ENCODE measurements at regions not wholly inside any gene's neighbourhood (a gene's known extent, or its start where the extent isn't known, plus 50 kb on each side); places are given as distances from the start of the nearest gene placed in this dataset.
"Not testable (repeated sequence)": the region's sequence is repeated elsewhere in the genome, so short reads cannot be mapped to it uniquely, and the experiment has no call there.

DNA sequence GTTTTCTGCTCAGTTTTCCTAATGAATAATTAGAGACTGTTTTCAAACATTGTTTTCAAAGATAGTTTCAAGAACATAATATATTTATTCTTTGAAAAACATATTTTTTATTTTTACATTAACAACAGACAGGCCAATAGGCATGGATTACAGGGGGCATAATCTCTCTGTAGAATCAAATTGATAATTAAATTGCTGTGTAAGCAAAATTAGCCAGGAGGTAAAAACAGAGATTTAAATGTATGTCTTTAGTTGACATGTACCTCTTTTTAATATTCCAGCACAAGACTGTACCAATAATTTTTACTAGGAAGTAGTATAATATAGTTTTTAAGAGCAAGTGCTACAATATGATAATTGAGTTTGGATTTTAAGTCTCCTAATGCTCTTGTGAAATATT, 1444.5 kb downstream of the BRINP3 start:
- no peak for DNase-seq (ENCODE audit: low spot score)

GRCh38 chr1:189036628-189037027, 1441.0 kb downstream of the BRINP3 start:
- DNase-seq (ENCODE audit: low spot score): no peak

DNA sequence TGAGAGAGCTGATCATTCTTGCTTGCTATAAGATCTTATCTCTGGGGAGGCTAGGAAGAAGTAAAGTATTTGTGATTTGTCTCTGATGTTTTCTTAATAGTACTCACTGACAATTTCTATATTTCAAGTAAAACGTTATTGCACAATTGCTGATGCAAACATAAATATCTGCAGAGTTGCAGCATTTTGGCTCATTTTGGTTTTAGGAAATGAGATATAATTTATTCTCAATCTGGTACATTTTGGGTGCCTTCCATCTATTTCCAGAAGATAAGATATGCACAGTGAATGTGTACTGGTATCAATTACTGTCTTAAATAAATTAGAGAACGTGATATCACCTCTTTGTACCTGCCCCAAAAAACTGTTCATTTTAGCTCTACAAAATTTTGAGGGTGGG, 1431.5 kb downstream of the BRINP3 start:
- DNase-seq (ENCODE audit: low spot score): no peak

DNA sequence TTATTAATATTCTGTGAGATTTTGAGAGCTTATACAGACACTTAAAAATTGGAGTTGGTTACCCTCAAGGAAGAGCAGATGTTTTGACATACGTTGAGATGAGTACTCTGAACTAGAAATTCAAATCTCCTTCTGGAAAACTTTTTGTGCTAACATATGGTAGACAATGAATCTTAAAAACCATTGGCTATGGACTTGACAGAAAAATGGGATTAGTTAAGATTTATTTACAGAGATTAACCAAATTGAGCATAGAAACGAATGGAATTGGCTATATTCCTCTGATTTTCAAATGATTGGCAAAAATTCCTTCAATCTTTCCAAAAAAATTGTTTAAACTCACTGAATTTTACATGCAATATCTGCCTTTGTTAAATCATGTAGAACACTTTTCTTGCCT, 1392.9 kb downstream of the BRINP3 start:
- no peak for DNase-seq (ENCODE audit: low spot score)

DNA sequence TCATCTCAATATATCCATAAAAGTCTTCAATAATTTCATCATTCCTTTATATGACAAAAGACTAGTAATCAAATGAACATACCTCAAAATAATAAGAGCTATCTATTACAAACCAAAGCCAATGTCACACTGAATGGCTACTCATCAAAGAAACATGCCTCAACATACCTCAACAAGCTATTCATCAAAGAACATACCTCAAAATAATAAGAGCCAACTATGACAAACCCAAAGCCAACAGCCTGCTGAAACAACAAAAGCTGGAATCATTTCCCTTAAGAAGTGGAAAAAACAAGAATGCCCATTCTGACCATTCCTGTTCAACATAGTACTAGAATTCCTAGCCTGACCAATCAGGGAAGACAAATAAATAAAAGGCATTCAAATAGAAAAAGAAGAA, 1373.7 kb downstream of the BRINP3 start:
- no peak for DNase-seq (ENCODE audit: low spot score)

GRCh38 chr1:189117072-189117770, 1360.4 kb downstream of the BRINP3 start:
- no peak for DNase-seq (ENCODE audit: low spot score)

- no peak for DNase-seq (ENCODE audit: low spot score)
These were observed 1355.7 kb downstream of the BRINP3 start for GRCh38 chr1:189121941-189122340.

- no peak for DNase-seq (ENCODE audit: low spot score)
These were observed 1352.0 kb downstream of the BRINP3 start for GRCh38 chr1:189125694-189126093.

DNA sequence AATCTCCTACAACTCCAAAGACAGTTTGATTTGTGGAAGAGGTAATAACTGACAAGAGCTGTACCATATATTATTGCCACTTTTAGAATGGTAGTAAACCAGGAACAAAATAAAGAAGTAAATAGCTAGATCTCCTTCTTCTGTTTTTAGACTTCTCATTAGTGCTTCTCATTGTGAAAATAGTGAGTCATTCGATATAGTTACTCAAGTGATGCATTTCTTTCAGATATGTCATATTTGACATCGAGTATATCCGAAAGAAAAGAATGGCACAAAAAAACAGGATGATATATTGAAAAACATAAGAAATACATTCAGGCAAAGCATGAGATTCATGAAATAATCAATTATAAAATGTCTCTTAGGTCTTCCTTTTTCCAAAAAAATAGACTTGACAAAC, 1346.1 kb downstream of the BRINP3 start:
- no peak for DNase-seq (ENCODE audit: low spot score)

DNA sequence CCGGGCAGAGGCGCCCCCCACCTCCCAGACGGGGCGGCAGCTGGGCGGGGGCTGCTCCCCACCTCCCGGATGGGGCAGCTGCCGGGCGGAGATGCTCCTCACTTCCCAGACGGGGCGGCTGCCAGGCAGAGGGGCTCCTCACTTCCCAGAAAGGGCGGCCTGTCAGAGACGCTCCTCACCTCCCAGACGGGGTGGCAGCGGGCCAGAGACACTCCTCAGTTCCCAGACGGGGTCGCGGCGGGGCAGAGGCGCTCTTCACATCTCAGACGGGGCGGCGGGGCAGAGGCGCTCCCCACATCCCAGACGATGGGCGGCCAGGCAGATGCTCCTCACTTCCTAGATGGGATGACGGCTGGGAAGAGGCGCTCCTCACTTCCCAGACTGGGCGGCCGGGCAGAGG, 1337.9 kb downstream of the BRINP3 start:
- not testable (repeated sequence) for DNase-seq (ENCODE audit: low spot score)

- DNase-seq (ENCODE audit: low spot score): no peak
These were observed 1336.6 kb downstream of the BRINP3 start for GRCh38 chr1:189141056-189141455.

DNA sequence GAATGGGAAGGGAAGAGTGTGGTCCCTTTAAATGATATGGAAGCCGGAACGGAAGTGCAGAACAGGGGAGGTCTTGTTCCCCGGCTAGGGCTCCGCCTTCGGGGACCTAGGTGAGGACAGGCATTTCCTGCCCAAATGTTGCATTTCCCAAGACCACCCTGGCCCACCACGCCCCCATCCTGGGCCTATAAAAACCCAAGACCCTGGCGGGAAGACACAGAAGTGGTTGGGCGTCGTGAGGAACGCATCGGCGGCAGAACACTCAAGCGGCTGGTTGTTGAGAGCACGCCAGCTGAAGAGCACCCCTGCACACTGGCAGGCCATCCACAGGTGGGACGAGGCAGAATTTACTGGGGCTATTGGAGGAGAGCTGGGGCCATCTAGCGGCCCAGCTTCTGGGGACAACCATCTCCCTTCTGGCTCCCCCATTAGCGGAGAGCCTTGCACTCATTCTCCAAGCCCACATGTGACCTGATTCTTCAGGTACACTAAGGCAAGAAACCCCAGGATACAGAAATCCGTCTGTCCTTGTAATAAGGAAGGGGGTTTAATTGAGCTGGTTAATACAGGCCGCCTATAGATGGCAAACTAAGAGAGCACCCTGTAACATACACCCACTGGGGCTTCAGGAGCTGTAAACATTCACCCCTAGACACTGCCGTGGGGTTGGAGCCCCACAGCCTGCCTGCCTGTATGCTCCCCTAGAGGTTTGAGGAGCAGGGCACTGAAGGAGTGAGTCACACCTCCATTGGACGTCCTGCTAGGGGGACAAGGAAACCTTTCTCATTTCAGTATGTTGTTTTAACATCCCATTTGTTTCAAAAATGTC, 1327.9 kb downstream of the BRINP3 start:
- no peak for DNase-seq (ENCODE audit: low spot score)

- no peak for DNase-seq (ENCODE audit: low spot score)
These were observed 1327.0 kb downstream of the BRINP3 start for GRCh38 chr1:189150624-189151023.

DNA sequence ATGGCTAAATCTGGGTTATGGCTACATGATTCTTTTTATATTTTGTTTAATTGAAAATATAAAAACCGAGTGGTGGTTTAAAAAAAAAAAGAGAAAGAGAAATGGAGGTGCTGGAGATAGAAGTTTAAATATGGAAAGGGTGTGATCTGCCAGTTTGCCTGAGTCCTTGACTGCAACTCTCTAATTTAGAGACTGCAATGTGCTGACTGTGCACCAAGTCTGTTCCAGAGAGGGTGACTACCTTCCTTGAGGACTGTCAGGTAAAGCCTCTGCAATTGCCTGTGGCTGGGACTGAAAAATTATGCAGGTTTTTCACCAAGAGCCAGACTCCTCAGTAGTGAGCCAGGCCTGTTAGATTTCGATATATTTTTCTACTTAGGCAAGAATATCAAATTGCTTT, 1326.3 kb downstream of the BRINP3 start:
- no peak for DNase-seq (ENCODE audit: low spot score)

DNA sequence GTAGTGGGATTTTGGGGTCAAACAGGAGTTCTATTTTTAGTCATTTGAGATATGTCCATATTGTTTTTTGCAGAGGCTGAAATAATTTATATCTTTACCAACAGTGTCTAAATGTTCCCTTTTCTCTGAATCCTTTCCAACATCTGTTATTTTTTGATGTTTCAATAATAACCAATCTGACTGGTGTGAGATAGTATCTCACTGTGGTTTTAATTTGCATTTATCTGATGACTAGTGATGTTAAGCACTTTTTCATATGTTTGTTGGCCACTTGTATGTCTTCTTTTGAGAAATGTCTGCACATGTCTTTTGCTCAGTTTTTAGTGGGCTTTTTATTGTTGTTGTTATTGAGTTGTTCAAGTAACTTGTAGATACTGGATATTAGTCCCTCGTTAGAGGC, 1325.0 kb downstream of the BRINP3 start:
- no peak for DNase-seq (ENCODE audit: low spot score)

DNA sequence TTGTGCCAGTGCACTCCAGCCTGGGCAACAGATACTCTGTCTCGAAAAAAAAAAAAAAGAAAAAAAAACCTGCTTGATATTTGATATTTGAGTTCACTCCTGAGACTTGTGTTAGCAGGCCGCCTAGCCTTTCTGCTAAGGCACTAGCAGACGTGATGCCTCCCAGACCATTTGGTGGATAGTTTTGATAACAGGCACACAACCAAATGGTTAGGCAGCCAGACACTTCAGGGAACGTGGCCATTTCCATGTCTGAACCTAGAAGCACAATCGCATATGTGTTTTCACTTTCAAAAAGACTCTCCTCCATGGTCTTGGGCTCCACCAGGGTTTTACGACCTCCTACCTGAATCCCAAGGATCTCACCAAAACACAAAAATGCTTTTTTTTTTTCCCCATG, 1319.5 kb downstream of the BRINP3 start:
- DNase-seq (ENCODE audit: low spot score): no peak

DNA sequence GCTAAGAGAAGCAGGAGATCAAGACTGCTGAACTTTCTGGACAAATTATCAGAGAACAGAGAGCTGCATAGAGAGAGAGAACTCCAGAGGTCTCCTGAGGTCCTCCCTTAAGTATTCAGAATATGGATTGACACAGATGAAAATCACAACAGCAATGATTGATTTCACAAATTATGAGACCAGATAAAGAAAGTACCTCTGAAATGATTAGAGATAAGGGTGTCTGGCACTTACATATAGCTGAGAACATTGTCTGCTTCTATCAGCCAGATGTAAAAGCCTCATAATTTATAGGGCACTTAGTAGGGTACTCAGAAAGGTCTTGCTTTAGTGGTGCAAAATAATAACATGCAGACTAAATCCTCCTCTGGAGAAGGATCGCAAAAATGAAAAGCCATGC, 1301.8 kb downstream of the BRINP3 start:
- no peak for DNase-seq (ENCODE audit: low spot score)

DNA sequence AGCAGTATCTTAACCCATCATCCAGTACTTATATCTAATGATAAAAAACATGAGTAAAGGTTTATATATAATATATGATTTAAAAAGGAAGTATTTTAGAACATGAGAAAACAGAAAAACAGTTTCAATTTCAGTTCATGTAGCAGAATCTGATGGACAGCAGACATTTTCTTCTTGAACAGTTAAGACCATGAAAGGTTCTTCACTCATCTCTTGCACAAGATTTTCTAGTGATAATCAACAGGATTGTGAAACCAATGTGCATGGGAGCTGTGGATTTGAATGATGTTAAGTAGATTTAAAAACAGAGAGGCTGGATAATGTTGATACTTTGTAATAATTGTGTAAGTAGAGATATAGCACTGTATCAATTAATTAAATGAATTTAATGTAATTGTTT, 1297.6 kb downstream of the BRINP3 start:
- no peak for DNase-seq (ENCODE audit: low spot score)

DNA sequence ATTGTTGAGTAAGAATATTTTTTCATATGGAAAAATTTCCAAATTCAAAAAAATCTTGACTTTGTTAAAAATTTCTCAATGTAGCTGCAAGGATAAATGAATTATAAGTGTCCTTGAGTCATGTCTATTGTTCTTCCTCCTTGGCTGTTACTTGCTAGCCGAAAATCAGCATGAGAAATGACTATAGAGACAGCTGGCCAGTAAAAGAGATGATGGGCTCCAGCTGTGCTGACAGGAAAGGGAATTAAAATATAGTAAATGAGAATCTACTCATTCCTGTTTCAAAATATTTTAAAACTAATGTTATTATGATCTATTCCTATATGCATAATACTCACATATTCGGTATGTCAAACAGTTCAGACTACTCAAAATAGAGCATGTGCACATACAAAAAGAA, 1292.6 kb downstream of the BRINP3 start:
- no peak for DNase-seq (ENCODE audit: low spot score)

GRCh38 chr1:189192741-189193520, 1284.7 kb downstream of the BRINP3 start:
- DNase-seq (ENCODE audit: low spot score): no peak

GRCh38 chr1:189205863-189206262, 1271.8 kb downstream of the BRINP3 start:
- no peak for DNase-seq (ENCODE audit: low spot score)

- DNase-seq (ENCODE audit: low spot score): no peak
These were observed 1271.0 kb downstream of the BRINP3 start for GRCh38 chr1:189206617-189207016.

GRCh38 chr1:189211742-189212141, 1265.9 kb downstream of the BRINP3 start:
- DNase-seq (ENCODE audit: low spot score): no peak
